ENCODE measurements at regions not wholly inside any gene's neighbourhood (a gene's known extent, or its start where the extent isn't known, plus 50 kb on each side); places are given as distances from the start of the nearest gene placed in this dataset.

GRCh38 chr11:119985551-119985950 lies 152.4 kb downstream of the TRIM29 start:
- no peak for TF ChIP-seq CTCF (conservative IDR thresholded peaks at IDR 0.05)
- Mint-ChIP-seq H3K27ac (ENCODE audit: unreplicated experiment) (no peak overlapping the region), H3K9me3 (no peaks in the 10 kb centered on the region), H3K27me3 (ENCODE audit: low read depth) (peaks cover 2% of the 10 kb centered on the region), H3K36me3 (ENCODE audit: low read depth) (no peaks in the 10 kb centered on the region), H3K4me1 (no peaks in the 10 kb centered on the region), H3K4me3 (no peak overlapping the region)
- DNase-seq (ENCODE audit: low read depth, low spot score), result no peak

DNA sequence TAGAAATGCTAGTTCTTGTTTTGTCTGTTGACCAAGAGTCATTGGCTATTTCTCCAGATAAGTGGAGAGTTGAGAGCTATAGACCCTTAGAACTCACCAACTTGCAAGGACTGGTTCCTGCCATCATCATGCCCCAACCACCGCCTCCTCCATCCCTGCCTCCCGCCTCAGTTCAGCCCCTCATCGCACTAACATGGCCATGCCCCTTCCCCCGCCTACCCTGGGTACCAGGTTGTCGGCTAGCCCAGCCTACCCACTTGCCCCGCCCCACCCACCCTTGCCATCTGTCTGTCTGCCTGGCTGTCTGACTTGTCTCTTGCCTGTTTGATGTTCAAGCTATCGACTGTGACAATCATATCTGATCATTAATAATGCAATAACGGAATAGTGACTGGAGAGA lies 154.1 kb downstream of the TRIM29 start:
- no peak for TF ChIP-seq CTCF (conservative IDR thresholded peaks at IDR 0.05)
- Mint-ChIP-seq H3K4me1 (no peaks in the 10 kb centered on the region), H3K27me3 (ENCODE audit: low read depth) (peaks cover 2% of the 10 kb centered on the region), H3K36me3 (ENCODE audit: low read depth) (no peaks in the 10 kb centered on the region), H3K9me3 (no peaks in the 10 kb centered on the region), H3K27ac (ENCODE audit: unreplicated experiment) (no peak overlapping the region), H3K4me3 (no peak overlapping the region)
- DNase-seq (ENCODE audit: low read depth, low spot score), result no peak

GRCh38 chr11:119983240-119983732 lies 154.6 kb downstream of the TRIM29 start:
- no peak for TF ChIP-seq CTCF (conservative IDR thresholded peaks at IDR 0.05)
- H3K36me3 Mint-ChIP-seq (ENCODE audit: low read depth), result no peaks in the 10 kb centered on the region
- DNase-seq (ENCODE audit: low read depth, low spot score), result no peak
- H3K27me3 Mint-ChIP-seq (ENCODE audit: low read depth), result peaks cover 4% of the 10 kb centered on the region
- no peak overlapping the region for H3K4me3 Mint-ChIP-seq
- no peaks in the 10 kb centered on the region for H3K4me1 Mint-ChIP-seq
- H3K27ac Mint-ChIP-seq (ENCODE audit: unreplicated experiment), result peak overlapping the region; percentile 4
- no peaks in the 10 kb centered on the region for H3K9me3 Mint-ChIP-seq

DNA sequence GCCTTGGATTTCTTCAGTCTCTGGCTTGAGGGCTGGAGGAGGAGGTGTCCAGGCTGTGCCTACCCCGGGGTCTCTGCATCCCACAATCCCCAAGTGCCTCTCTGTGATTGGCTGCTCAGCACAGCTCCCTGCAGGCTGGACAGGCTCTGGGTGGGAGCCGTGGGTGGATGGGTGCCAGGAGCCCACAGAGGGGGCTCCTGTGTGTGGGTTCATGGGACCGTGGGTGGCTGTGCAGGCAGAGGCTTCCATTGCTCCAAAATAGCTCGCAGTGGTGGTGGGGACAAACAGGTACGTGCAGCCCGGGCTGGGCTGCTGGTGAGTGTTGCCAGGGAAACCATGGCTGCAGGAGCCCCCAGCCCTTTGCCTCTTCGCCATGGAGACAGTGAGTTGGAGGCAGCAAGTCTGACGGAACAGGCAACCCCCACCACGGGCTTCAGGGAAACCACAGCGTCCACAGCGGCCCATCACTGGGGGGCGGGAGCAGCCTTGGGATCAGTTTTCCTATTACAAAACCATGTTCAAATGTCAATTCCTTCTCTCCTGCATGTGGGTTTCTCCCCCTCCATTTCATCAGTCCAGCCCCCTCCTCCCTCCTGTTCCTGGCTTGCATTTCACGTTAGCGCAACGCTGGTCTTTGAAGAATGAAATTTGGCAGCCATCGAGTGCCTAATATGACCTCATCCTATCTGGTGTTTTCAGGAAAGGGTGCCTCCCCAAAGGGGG lies 155.2 kb downstream of the TRIM29 start:
- DNase-seq (ENCODE audit: low read depth, low spot score), result no peak
- H3K36me3 Mint-ChIP-seq (ENCODE audit: low read depth), result no peaks in the 10 kb centered on the region
- H3K4me3 Mint-ChIP-seq, result no peak overlapping the region
- no peaks in the 10 kb centered on the region for H3K4me1 Mint-ChIP-seq
- H3K27ac Mint-ChIP-seq (ENCODE audit: unreplicated experiment), result peak overlapping the region; percentile 4
- H3K27me3 Mint-ChIP-seq (ENCODE audit: low read depth), result peaks cover 4% of the 10 kb centered on the region
- no peaks in the 10 kb centered on the region for H3K9me3 Mint-ChIP-seq
- TF ChIP-seq CTCF (conservative IDR thresholded peaks at IDR 0.05), result no peak

GRCh38 chr11:119980431-119980830 lies 157.5 kb downstream of the TRIM29 start:
- Mint-ChIP-seq H3K4me1 (no peaks in the 10 kb centered on the region), H3K27ac (ENCODE audit: unreplicated experiment) (no peak overlapping the region), H3K27me3 (ENCODE audit: low read depth) (peaks cover 4% of the 10 kb centered on the region), H3K9me3 (no peaks in the 10 kb centered on the region), H3K36me3 (ENCODE audit: low read depth) (no peaks in the 10 kb centered on the region), H3K4me3 (no peak overlapping the region)
- DNase-seq (ENCODE audit: low read depth, low spot score), result no peak
- TF ChIP-seq CTCF (conservative IDR thresholded peaks at IDR 0.05), result no peak
